VCaP (cell line): ENCODE measurements at regions not wholly inside any gene's neighbourhood (a gene's known extent, or its start where the extent isn't known, plus 50 kb on each side); places are given as distances from the start of the nearest gene placed in this dataset.

Experiments
- H3K27ac ChIP-seq: fragments of 450-650 bp; 2 replicates; pipeline ENCODE4 v1.5.1; 2017
- TF ChIP-seq, protein P1 (sequence below): fragments of 450-650 bp; conservative IDR thresholded peaks from 2 replicates; pipeline ENCODE4 v1.5.1; 2017; ENCODE audit warnings: mild to moderate bottlenecking, moderate library complexity

DNA sequence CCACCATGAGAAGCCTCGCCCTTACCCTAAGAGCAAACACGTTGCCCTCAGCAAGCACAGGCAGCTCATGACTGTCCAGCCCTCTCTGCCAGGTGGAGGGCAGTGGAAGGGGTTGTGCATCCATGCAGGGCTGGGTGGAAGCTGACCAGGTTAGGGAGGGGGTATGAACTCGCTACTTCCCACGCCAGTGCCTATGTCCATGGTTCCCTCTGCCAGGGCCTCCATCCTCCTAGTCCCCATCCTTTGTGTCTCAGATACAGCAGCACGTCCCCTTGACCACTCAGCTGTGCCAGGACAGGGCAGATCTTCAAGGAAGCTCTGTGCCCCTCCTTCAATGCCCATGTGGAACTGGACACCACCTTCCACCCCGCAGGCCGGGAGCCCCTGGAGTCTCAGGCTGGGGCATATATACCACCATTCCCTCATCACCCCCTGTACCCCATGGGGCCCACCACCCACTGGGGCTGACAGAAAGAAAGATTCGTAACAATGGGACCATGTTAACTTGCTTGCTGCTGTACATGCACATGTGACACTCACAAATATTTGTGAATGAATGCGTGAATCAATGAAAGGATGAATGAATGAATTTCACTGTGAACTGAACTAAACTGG is 90.7 kb downstream of the ANKRD60 start:
- no peak overlapping the region for H3K27ac ChIP-seq
- TF ChIP-seq, protein P1, sequence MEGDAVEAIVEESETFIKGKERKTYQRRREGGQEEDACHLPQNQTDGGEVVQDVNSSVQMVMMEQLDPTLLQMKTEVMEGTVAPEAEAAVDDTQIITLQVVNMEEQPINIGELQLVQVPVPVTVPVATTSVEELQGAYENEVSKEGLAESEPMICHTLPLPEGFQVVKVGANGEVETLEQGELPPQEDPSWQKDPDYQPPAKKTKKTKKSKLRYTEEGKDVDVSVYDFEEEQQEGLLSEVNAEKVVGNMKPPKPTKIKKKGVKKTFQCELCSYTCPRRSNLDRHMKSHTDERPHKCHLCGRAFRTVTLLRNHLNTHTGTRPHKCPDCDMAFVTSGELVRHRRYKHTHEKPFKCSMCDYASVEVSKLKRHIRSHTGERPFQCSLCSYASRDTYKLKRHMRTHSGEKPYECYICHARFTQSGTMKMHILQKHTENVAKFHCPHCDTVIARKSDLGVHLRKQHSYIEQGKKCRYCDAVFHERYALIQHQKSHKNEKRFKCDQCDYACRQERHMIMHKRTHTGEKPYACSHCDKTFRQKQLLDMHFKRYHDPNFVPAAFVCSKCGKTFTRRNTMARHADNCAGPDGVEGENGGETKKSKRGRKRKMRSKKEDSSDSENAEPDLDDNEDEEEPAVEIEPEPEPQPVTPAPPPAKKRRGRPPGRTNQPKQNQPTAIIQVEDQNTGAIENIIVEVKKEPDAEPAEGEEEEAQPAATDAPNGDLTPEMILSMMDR = no peak

DNA sequence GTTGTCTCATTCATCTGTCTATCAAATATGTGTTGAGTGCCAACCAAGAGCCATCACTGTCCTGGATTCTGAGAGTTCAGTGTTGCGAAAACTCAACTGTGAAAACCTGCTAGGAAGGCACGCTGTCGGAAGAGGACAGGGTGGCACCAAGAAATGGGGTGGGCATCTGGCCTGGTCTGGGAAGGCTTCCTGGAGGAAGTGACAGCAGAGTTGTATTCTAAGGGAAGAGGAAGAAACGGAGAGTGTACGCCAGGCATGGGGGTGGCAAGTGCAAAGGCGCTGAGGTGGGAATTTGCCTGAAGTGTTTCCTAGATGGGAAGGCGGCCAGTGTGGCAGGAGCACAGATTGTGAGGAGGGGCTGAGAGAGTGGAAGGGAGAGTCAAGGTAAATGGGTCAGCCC is 91.2 kb downstream of the ANKRD60 start:
- no peak overlapping the region for H3K27ac ChIP-seq
- TF ChIP-seq, protein P1 = no peak

DNA sequence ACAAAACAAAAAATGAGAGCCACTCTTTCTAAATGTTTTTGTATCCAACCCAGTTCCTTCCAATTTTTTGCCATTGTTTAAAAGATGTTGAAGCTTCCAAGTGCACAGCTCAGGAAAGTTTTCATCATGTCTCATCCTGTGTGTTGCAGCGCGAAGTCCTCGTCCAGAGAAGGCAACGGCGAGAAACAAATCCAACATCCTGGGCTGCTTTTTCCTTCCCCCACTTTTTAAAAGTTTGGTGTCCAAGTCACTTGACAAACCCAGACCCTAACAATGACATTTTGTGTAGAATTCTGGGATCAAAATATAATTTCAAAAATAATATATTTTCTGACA is 92.3 kb downstream of the ANKRD60 start:
- H3K27ac ChIP-seq = no peak overlapping the region
- TF ChIP-seq, protein P1 = no peak

DNA sequence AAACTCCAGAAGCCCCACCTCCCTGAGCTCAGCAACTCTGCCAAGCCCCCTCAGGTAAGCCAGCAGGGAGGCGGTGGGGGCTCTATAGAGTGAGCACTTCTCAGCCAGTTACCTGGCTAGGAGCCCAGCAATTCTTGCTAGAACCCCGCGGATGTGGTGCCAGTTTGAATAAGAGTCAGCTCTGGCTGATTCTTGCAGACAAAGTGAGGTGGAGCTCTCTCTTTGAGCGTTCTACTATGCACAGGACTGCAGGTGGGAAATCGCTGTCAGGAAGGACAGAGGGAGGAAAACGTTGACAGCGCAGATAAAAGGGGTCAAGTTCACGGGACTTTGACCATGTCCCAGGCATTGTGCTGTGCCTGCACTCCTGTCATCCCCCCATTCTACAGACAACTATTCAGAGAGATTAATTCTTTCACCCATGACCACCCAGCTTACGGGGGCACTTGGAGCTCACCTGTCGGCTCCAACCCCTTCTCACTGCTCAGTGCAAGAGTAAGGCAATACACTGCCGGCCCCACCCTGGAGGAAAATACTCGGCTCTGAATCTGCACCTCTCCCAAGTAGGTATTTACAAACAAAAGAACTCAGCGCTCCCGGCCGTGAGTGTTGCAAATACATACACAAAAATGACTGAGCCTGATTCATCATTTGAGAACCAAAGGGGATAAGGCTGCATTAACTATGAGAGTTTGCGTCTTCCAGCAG is 92.9 kb downstream of the ANKRD60 start:
- no peak overlapping the region for H3K27ac ChIP-seq
- TF ChIP-seq, protein P1 = no peak

DNA sequence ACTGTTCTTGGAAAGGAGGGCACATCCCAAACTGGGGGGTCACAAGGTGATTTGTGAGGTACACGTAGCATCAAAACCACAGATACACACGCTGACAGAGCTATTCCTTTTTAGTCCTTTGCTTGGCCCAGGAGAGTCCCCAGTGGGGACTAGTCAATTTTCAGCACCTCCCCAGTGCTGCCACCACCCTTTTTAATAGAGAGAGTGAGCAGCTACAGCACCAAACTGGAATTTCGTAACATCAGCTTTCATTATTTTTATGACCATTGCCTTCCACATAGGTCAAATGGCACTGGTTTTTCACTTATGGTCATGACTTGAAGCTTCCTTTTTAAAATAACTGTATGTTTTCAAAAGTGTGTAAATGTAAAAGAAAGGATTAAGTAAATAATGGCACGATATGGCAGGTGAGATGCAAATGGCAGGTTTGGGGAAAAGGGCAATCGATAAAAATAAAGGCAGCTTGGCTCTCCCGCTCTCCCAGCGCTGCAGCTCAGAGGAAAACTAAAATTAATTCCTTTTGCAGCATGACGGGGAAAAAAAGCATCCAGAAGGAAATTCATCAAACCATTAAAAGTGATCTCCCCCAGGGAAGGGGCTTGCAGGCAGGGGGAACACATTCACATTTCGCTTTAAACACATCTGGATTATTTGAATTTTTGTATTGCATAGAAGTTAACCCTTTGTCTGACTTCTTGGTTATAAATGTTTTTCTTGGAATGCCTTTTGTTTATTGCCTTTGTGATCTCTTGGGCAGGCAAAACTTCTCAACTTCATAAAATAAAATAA is 95.2 kb downstream of the ANKRD60 start:
- TF ChIP-seq, protein P1 = no peak
- H3K27ac ChIP-seq = no peak overlapping the region

DNA sequence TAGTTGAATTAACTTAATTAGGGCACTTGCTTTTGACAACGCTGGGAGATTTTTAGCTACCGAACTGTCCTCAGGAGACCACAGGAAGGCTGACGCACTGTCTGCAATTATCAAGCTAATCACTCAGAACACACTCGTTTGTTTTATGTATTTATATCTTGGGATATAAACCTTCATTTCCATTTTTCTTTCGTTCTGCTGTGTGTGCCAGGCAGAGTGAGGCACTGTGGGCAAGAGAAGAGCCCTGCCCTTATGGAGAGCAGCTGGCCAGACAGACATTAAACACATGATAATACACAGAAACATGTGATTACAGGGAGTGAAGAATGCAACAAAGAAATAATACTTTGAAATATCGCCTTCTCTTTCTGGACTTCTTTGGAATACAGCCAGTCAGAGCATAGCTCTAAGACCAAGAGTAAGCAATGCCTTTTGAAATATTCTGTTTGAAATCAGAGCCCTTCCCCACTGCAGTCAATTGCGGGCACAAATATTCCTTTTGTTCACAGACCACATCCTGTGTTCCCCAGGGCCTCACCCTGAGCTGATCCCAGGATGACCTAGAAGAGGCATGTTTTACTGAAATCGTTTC is 96.8 kb downstream of the ANKRD60 start:
- TF ChIP-seq, protein P1 = no peak
- no peak overlapping the region for H3K27ac ChIP-seq

DNA sequence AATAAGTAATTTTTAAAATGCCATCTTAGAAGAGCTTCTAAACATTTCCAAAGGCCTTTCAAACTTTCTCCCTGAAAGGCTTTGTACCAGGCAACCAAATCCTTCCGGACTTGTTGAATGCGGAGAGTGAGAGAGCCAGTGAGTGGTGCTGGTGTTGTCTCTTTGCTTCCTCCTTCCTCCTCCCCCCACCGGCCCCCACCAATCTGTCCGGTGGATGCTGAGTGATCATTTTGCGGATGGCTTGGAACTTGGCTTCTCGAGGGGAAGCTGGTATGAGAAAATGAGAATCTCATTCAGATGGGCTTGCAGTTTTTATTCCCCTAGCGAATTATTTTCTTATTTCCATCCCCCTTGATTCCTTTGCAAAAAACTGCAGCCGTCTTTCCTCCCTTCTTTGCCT is 97.3 kb downstream of the ANKRD60 start:
- H3K27ac ChIP-seq = no peak overlapping the region

More for the DNA sequence above, 97.3 kb downstream of the ANKRD60 start:
- TF ChIP-seq, protein P1 = no peak
